SK-N-SH (cell line): ENCODE measurements at regions not wholly inside any gene's neighbourhood (a gene's known extent, or its start where the extent isn't known, plus 50 kb on each side); places are given as distances from the start of the nearest gene placed in this dataset.

Experiments used
- CTCF ChIA-PET: fragments of 300-600, 350-600 bp; formaldehyde crosslinking; extraction: SDS; loops from one replicate; lab custom pipeline; 2021; lab: Yijun Ruan, JAX
- POLR2A ChIA-PET: fragments of 350-600 bp; sonication (Branson Sonifier 250); formaldehyde crosslinking; extraction: SDS; loops from one replicate; lab custom pipeline; 2020; ENCODE audit warnings: antibody characterized with exemption, inconsistent platforms; lab: Yijun Ruan, JAX
- DNase-seq: peaks from one replicate; pipeline ENCODE4 v3.0.0; 2012
- H2AFZ ChIP-seq: fragments of 200-600 bp; sonication (generic); 2 replicates; pipeline ENCODE4 v1.8.1; 2016; ENCODE audit warnings: antibody characterized with exemption, mild to moderate bottlenecking, low read depth
- H3F3A ChIP-seq: fragments of 200-600 bp; sonication (generic); replicated peaks from 2 replicates; pipeline ENCODE3; 2016; ENCODE audit warnings: antibody characterized with exemption, mild to moderate bottlenecking; ENCODE audit not compliant: insufficient read depth
- H3K27ac ChIP-seq, 2 experiments: fragments of 200-500 bp in 1 of 2; fragments of 200-600 bp in 1 of 2; sonication (Bioruptor generic) in 1 of 2; sonication (generic), shearing (Covaris generic) in 1 of 2; 2 replicates each; pipeline versions ENCODE4 v1.5.1 to v1.6.1; 2014 to 2016; ENCODE audit warnings: low read depth in 2 of 2, inconsistent platforms in 1 of 2, low read length in 1 of 2, mild to moderate bottlenecking in 1 of 2, mixed read lengths in 1 of 2
- H3K27me3 ChIP-seq: fragments of 200-600 bp; sonication (generic), shearing (Covaris generic); 2 replicates; pipeline ENCODE4 v1.6.1; 2016; ENCODE audit warnings: mixed run types; ENCODE audit not compliant: insufficient read depth
- H3K36me3 ChIP-seq, 2 experiments: fragments of 200-500 bp in 1 of 2; fragments of 200-600 bp in 1 of 2; sonication (Bioruptor generic) in 1 of 2; sonication (generic) in 1 of 2; replicated peaks in 1 of 2; 2 replicates each; pipeline versions ENCODE3 to v1.5.1; 2014 to 2016; ENCODE audit warnings: low read length in 1 of 2, mild to moderate bottlenecking in 1 of 2; ENCODE audit not compliant: insufficient read depth in 2 of 2, control insufficient read depth in 1 of 2
- H3K4me1 ChIP-seq, 2 experiments: fragments of 200-500 bp in 1 of 2; fragments of 200-600 bp in 1 of 2; sonication (Bioruptor generic) in 1 of 2; sonication (generic), shearing (Covaris generic) in 1 of 2; 2 replicates each; pipeline versions ENCODE4 v1.5.1 to v1.6.1; 2014 to 2016; ENCODE audit warnings: low read depth in 1 of 2, low read length in 1 of 2, mixed run types in 1 of 2; ENCODE audit not compliant: insufficient read depth in 2 of 2, control insufficient read depth in 1 of 2
- H3K4me2 ChIP-seq: fragments of 200-600 bp; sonication (generic), shearing (Covaris generic); 2 replicates; pipeline ENCODE4 v1.6.1; 2017; ENCODE audit warnings: mixed run types
- H3K4me3 ChIP-seq, 2 experiments: fragments of 200-500 bp in 1 of 2; fragments of 200-600 bp in 1 of 2; sonication (Bioruptor generic) in 1 of 2; sonication (generic), shearing (Covaris generic) in 1 of 2; 2 replicates each; pipeline versions ENCODE4 v1.5.1 to v1.8.1; 2014 to 2016; ENCODE audit warnings: low read depth in 2 of 2, inconsistent platforms in 1 of 2, low read length in 1 of 2, mild to moderate bottlenecking in 1 of 2, mixed read lengths in 1 of 2, moderate library complexity in 1 of 2
- H3K79me2 ChIP-seq: fragments of 200-600 bp; sonication (generic); 2 replicates; pipeline ENCODE4 v1.8.1; 2017; ENCODE audit warnings: mild to moderate bottlenecking; ENCODE audit not compliant: insufficient read depth
- H3K9ac ChIP-seq: fragments of 200-600 bp; sonication (generic); 2 replicates; pipeline ENCODE4 v1.6.1; 2017; ENCODE audit warnings: mixed run types
- H3K9me2 ChIP-seq: fragments of 200-600 bp; sonication (generic); 2 replicates; pipeline ENCODE4 v1.6.1; 2017; ENCODE audit warnings: mixed run types
- H3K9me3 ChIP-seq: fragments of 200-600 bp; sonication (generic); 2 replicates; pipeline ENCODE4 v1.6.1; 2017; ENCODE audit warnings: mixed run types, mild to moderate bottlenecking, moderate library complexity
- H4K20me1 ChIP-seq: fragments of 200-600 bp; sonication (generic); 2 replicates; pipeline ENCODE4 v1.6.1; 2017; ENCODE audit warnings: mild to moderate bottlenecking, mixed run types; ENCODE audit not compliant: insufficient read depth
- CHD2 ChIP-seq: fragments of 150-350 bp; IDR thresholded peaks from 2 replicates; pipeline ENCODE4 v1.6.1; 2018; ENCODE audit warnings: low read length; ENCODE audit not compliant: partially characterized antibody
- ELF1 ChIP-seq: IDR thresholded peaks from 2 replicates; pipeline ENCODE4 v1.4.0; 2012
- FOSL2 ChIP-seq: IDR thresholded peaks from 2 replicates; pipeline ENCODE4 v1.4.0; 2012; ENCODE audit warnings: low read depth, mild to moderate bottlenecking, moderate library complexity, borderline replicate concordance
- FOXJ3 ChIP-seq: sonication (generic); formaldehyde crosslinking; IDR thresholded peaks from 2 replicates; pipeline ENCODE4 v1.5.1; 2020; ENCODE audit warnings: mild to moderate bottlenecking, missing genetic modification reagents
- MXI1 ChIP-seq: IDR thresholded peaks from 2 replicates; pipeline ENCODE4 v1.6.1; 2012; ENCODE audit warnings: mild to moderate bottlenecking, low read depth, low read length, improper control_type of control experiment
- NRF1 ChIP-seq: IDR thresholded peaks from 2 replicates; pipeline ENCODE4 v1.6.1; 2012; ENCODE audit warnings: low read depth, mild to moderate bottlenecking, low read length
- POLR2AphosphoS5 ChIP-seq: IDR thresholded peaks from 2 replicates; pipeline ENCODE4 v1.6.1; 2012; ENCODE audit warnings: low read depth, low read length
- RAD21 ChIP-seq: IDR thresholded peaks from 2 replicates; pipeline ENCODE4 v1.6.1; 2012; ENCODE audit warnings: mild to moderate bottlenecking, low read length
- REST ChIP-seq: IDR thresholded peaks from 2 replicates; pipeline ENCODE4 v1.6.1; 2012; ENCODE audit warnings: mild to moderate bottlenecking, low read depth, low read length, moderate library complexity
- TAF1 ChIP-seq: IDR thresholded peaks from 2 replicates; pipeline ENCODE4 v1.6.1; 2012; ENCODE audit warnings: low read depth, mild to moderate bottlenecking, low read length, moderate library complexity, borderline replicate concordance
- USF1 ChIP-seq: IDR thresholded peaks from 2 replicates; pipeline ENCODE4 v1.4.0; 2012; ENCODE audit warnings: low read depth, borderline replicate concordance
- USF2 ChIP-seq: fragments of 150-350 bp; IDR thresholded peaks from 2 replicates; pipeline ENCODE4 v1.6.1; 2017; ENCODE audit warnings: antibody characterized with exemption, low read length, low read depth, borderline replicate concordance
- WGBS: methylation state at CpG from one replicate; pipeline ENCODE4 v1.1.6; 2017; ENCODE audit warnings: low lambda C conversion rate; 5-methylcytosine and 5-hydroxymethylcytosine counted together
- TF ChIP-seq, protein P1 (sequence below): IDR thresholded peaks from 2 replicates; pipeline ENCODE4; 2012

DNA sequence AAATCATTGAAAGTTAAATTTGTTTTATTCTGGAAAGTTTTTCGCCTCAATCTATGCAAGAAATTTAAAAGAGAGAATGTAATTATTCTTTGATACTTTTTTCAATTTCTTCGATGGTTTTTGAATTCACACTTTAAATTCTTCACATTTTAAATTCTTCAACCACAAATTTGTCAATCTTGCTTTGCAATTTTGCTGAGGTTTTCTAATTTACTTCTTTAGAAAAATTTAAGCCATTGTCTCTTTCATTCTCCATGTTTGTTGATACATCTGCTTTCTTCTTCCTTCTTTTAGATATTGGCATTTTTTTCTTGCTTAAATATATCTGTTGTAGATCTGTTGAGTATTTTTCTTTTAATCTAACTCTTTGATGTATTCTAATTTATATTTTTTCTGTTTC is 301.9 kb upstream of the DSEL start:
- Histone ChIP-seq H3K9me2 (no peaks in the 10 kb centered on the region), H2AFZ (no peak overlapping the region), H3K4me3 (no peak overlapping the region), H3F3A (no peaks in the 10 kb centered on the region), H3K27me3 (no peaks in the 10 kb centered on the region), H3K36me3 (no peaks in the 10 kb centered on the region), H3K4me1 (no peaks in the 10 kb centered on the region), H3K79me2 (no peaks in the 10 kb centered on the region), H4K20me1 (no peaks in the 10 kb centered on the region), H3K9me3 (no peaks in the 10 kb centered on the region), H3K9ac (no peak overlapping the region), H3K4me2 (no peak overlapping the region), H3K27ac (no peak overlapping the region)
- no peak for DNase-seq
- POLR2A ChIA-PET: no interaction called here
- TF ChIP-seq, protein P1, sequence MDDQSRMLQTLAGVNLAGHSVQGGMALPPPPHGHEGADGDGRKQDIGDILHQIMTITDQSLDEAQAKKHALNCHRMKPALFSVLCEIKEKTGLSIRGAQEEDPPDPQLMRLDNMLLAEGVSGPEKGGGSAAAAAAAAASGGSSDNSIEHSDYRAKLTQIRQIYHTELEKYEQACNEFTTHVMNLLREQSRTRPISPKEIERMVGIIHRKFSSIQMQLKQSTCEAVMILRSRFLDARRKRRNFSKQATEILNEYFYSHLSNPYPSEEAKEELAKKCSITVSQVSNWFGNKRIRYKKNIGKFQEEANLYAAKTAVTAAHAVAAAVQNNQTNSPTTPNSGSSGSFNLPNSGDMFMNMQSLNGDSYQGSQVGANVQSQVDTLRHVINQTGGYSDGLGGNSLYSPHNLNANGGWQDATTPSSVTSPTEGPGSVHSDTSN: no peak
- TF ChIP-seq NRF1 (no peak), POLR2AphosphoS5 (no peak), USF2 (no peak), USF1 (no peak), RAD21 (no peak), MXI1 (no peak), FOSL2 (no peak), CHD2 (no peak), ELF1 (no peak)
- 69% methylated on average over 2 of the region's 2 CpGs for WGBS
- CTCF ChIA-PET: no interaction called here

DNA sequence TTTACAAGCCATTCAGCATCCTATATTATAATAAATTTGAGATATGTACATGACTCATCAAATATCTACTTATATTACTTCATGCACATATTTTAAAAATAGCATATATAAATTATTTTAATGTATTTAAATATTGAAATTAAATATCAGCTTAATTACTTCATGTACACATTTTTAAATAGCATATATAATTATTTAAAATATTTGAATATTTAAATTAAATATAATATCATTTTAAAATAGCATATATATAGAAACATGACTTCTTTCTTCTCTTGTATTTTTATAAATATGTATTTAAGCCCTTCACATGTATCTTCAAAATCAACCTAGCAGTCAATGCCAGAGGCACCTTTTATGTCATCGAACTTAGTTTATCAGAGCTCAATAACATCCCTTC is 298.8 kb upstream of the DSEL start:
- Histone ChIP-seq H3K4me1 (no peaks in the 10 kb centered on the region), H3K27me3 (no peaks in the 10 kb centered on the region), H3K9me2 (no peaks in the 10 kb centered on the region), H3K4me3 (no peak overlapping the region), H3K36me3 (no peaks in the 10 kb centered on the region), H4K20me1 (no peaks in the 10 kb centered on the region), H3K79me2 (no peaks in the 10 kb centered on the region), H3K9me3 (no peaks in the 10 kb centered on the region), H3F3A (no peaks in the 10 kb centered on the region), H3K9ac (no peak overlapping the region), H3K4me2 (no peak overlapping the region), H3K27ac (no peak overlapping the region), H2AFZ (no peak overlapping the region)
- ChIA-PET CTCF (interaction anchor here (1.3 kb wide), 1 partner anchor 17 kb away, joined by 3 read pairs; no protein-coding TSS in a partner anchor), POLR2A (no interaction called here)
- TF ChIP-seq REST: no peak
- no peak for TF ChIP-seq FOXJ3 (CRISPR knock-in tag)
- no peak for TF ChIP-seq TAF1
- no peak for TF ChIP-seq RAD21
- no peak for TF ChIP-seq CHD2
- 76% methylated on average over 1 of the region's 1 CpG for WGBS
- no peak for DNase-seq
